Neural progenitor cell (in vitro differentiated cells): ENCODE measurements at regions not wholly inside any gene's neighbourhood (a gene's known extent, or its start where the extent isn't known, plus 50 kb on each side); places are given as distances from the start of the nearest gene placed in this dataset.
"Not testable (repeated sequence)": the region's sequence is repeated elsewhere in the genome, so short reads cannot be mapped to it uniquely, and the experiment has no call there.

Experiments
- EZH2 ChIP-seq: fragments of 200-600 bp; sonication (generic); IDR thresholded peaks from 2 replicates; pipeline ENCODE4 v1.6.1; 2017; ENCODE audit warnings: antibody characterized with exemption, mild to moderate bottlenecking, moderate library complexity
- EZH2phosphoT487 ChIP-seq: fragments of 200-600 bp; sonication (generic); IDR thresholded peaks from 2 replicates; pipeline ENCODE4 v1.6.1; 2017; ENCODE audit warnings: antibody characterized with exemption
- TF ChIP-seq, protein P1 (sequence below): fragments of 200-600 bp; sonication (generic); IDR thresholded peaks from 2 replicates; pipeline ENCODE4 v1.5.1; 2017; ENCODE audit warnings: antibody characterized with exemption, mild to moderate bottlenecking

DNA sequence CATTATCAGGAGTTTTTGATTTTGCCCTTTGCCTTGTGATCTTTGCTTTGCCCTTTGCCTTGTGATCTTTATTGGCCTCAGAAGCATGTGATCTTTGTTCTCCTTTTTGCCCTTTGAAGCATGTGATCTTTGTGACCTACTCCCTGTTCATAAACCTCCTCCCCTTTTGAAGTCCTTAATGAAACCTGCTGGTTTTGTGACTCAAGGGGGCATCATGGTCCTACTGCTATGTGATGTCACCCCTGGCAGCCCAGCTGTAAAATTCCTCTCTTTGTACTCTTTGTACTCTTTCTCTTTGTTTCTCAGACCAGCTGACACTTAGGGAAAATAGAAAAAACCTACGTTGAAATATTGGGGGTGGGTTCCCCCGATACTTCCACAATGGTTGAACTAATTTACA, 356.1 kb upstream of the NRP1 start:
- TF ChIP-seq, protein P1, sequence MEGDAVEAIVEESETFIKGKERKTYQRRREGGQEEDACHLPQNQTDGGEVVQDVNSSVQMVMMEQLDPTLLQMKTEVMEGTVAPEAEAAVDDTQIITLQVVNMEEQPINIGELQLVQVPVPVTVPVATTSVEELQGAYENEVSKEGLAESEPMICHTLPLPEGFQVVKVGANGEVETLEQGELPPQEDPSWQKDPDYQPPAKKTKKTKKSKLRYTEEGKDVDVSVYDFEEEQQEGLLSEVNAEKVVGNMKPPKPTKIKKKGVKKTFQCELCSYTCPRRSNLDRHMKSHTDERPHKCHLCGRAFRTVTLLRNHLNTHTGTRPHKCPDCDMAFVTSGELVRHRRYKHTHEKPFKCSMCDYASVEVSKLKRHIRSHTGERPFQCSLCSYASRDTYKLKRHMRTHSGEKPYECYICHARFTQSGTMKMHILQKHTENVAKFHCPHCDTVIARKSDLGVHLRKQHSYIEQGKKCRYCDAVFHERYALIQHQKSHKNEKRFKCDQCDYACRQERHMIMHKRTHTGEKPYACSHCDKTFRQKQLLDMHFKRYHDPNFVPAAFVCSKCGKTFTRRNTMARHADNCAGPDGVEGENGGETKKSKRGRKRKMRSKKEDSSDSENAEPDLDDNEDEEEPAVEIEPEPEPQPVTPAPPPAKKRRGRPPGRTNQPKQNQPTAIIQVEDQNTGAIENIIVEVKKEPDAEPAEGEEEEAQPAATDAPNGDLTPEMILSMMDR = not testable (repeated sequence)
- not testable (repeated sequence) for TF ChIP-seq EZH2, EZH2phosphoT487
